IMR-90 (cell line): ENCODE measurements at regions not wholly inside any gene's neighbourhood (a gene's known extent, or its start where the extent isn't known, plus 50 kb on each side); places are given as distances from the start of the nearest gene placed in this dataset.

Experiments used
- ATAC-seq: fragments of 200-7000 bp; cut with Tn5 transposase; 2 replicates; pipeline ENCODE4 v1.9.1; 2020; ENCODE audit warnings: low read depth, mild to moderate bottlenecking, moderate library complexity
- BruUV-seq: library from RNA; stranded (reverse); fragments of 400-500 nt; replicated peaks from 2 replicates; lab custom pipeline; 2021; lab: Mats Ljungman, UMichigan
- CTCF ChIA-PET: fragments of 300-600 bp; formaldehyde crosslinking; extraction: SDS; loops from one replicate; lab custom pipeline; 2021; ENCODE audit warnings: antibody characterized with exemption; lab: Yijun Ruan, JAX
- POLR2A ChIA-PET: fragments of 300-600 bp; sonication (Branson Sonifier 250); formaldehyde crosslinking; loops from one replicate; lab custom pipeline; 2022; ENCODE audit warnings: antibody characterized with exemption; ENCODE audit not compliant: unreplicated experiment; lab: Charles Lee
- DNase-seq: peaks from one replicate; pipeline ENCODE4 v3.0.0; 2013
- H2AFZ ChIP-seq: replicated peaks from 2 replicates; pipeline ENCODE3; 2013; ENCODE audit warnings: low read length, mild to moderate bottlenecking; ENCODE audit not compliant: poor library complexity
- H2AK5ac ChIP-seq: 2 replicates; pipeline ENCODE4 v1.6.1; 2013; ENCODE audit warnings: low read depth, low read length, inconsistent platforms
- H2AK9ac ChIP-seq: replicated peaks from 2 replicates; pipeline ENCODE3; 2013; ENCODE audit warnings: mild to moderate bottlenecking, low read depth, low read length, moderate library complexity; ENCODE audit not compliant: poor library complexity
- H2BK120ac ChIP-seq: 2 replicates; pipeline ENCODE4 v1.6.1; 2013; ENCODE audit warnings: low read depth, low read length, inconsistent platforms
- H2BK15ac ChIP-seq: 3 replicates; pipeline ENCODE4 v1.6.1; 2013; ENCODE audit warnings: low read depth, low read length, inconsistent platforms
- H2BK20ac ChIP-seq: 2 replicates; pipeline ENCODE4 v1.6.1; 2013; ENCODE audit warnings: low read depth, mild to moderate bottlenecking, inconsistent platforms, low read length, moderate library complexity
- H2BK5ac ChIP-seq: 2 replicates; pipeline ENCODE4 v1.6.1; 2013; ENCODE audit warnings: mild to moderate bottlenecking, low read depth, low read length, inconsistent platforms; ENCODE audit not compliant: poor library complexity, severe bottlenecking
- H3K14ac ChIP-seq: replicated peaks from 2 replicates; pipeline ENCODE4 v1.6.1; 2013; ENCODE audit warnings: low read depth, low read length, inconsistent platforms
- H3K18ac ChIP-seq: 2 replicates; pipeline ENCODE4 v1.6.1; 2013; ENCODE audit warnings: low read depth, low read length, control low read depth
- H3K23ac ChIP-seq: 2 replicates; pipeline ENCODE4 v1.6.1; 2013; ENCODE audit warnings: low read depth, low read length, inconsistent platforms
- H3K27ac ChIP-seq: 2 replicates; pipeline ENCODE4 v1.5.1; 2013; ENCODE audit warnings: mild to moderate bottlenecking, control low read depth, low read length; ENCODE audit not compliant: insufficient read depth
- H3K27me3 ChIP-seq: 2 replicates; pipeline ENCODE4 v1.6.1; 2013; ENCODE audit warnings: low read length; ENCODE audit not compliant: control insufficient read depth, insufficient read depth
- H3K36me3 ChIP-seq: 2 replicates; pipeline ENCODE4 v1.6.1; 2013; ENCODE audit warnings: low read length, mixed read lengths; ENCODE audit not compliant: control insufficient read depth, insufficient read depth
- H3K4ac ChIP-seq: 2 replicates; pipeline ENCODE4 v1.6.1; 2013; ENCODE audit warnings: low read depth, low read length, inconsistent platforms
- H3K4me1 ChIP-seq: 2 replicates; pipeline ENCODE4 v1.6.1; 2013; ENCODE audit warnings: low read length, mixed read lengths; ENCODE audit not compliant: control insufficient read depth, insufficient read depth
- H3K4me2 ChIP-seq: 2 replicates; pipeline ENCODE4 v1.6.1; 2013; ENCODE audit warnings: low read depth, mild to moderate bottlenecking, control low read depth, low read length, moderate library complexity
- H3K4me3 ChIP-seq: 2 replicates; pipeline ENCODE4 v1.5.1; 2013; ENCODE audit warnings: low read depth, mild to moderate bottlenecking, control low read depth, low read length, moderate library complexity; ENCODE audit not compliant: insufficient read depth
- H3K56ac ChIP-seq: 2 replicates; pipeline ENCODE4 v1.6.1; 2013; ENCODE audit warnings: low read length, inconsistent platforms; ENCODE audit not compliant: insufficient read depth; ENCODE audit errors: extremely low read depth
- H3K79me1 ChIP-seq, 2 experiments: 2 replicates each; pipeline ENCODE4 v1.6.1; 2013; ENCODE audit warnings: low read length in 2 of 2, inconsistent platforms in 1 of 2, low read depth in 1 of 2
- H3K9ac ChIP-seq: 2 replicates; pipeline ENCODE4 v1.6.1; 2013; ENCODE audit warnings: low read depth, low read length, control low read depth
- H3K9me1 ChIP-seq: 2 replicates; pipeline ENCODE4 v1.6.1; 2013; ENCODE audit warnings: low read length, inconsistent platforms; ENCODE audit not compliant: insufficient read depth
- H3K9me3 ChIP-seq: 2 replicates; pipeline ENCODE4 v1.6.1; 2013; ENCODE audit warnings: low read length; ENCODE audit not compliant: control insufficient read depth, insufficient read depth
- H4K20me1 ChIP-seq: 2 replicates; pipeline ENCODE4 v1.6.1; 2013; ENCODE audit warnings: low read length, inconsistent platforms; ENCODE audit not compliant: insufficient read depth
- H4K5ac ChIP-seq: 2 replicates; pipeline ENCODE4 v1.6.1; 2013; ENCODE audit warnings: mild to moderate bottlenecking, low read depth, low read length, control low read depth
- H4K8ac ChIP-seq, 2 experiments: 2 replicates each; pipeline ENCODE4 v1.6.1; 2013; ENCODE audit warnings: low read depth in 2 of 2, low read length in 2 of 2, control low read depth in 1 of 2, inconsistent platforms in 1 of 2
- H4K91ac ChIP-seq: 2 replicates; pipeline ENCODE4 v1.6.1; 2013; ENCODE audit warnings: low read depth, low read length, inconsistent platforms; ENCODE audit not compliant: insufficient read depth
- RCOR1 ChIP-seq: IDR thresholded peaks from 2 replicates; pipeline ENCODE4 v1.6.1; 2012; ENCODE audit warnings: mild to moderate bottlenecking, low read length, improper control_type of control experiment; ENCODE audit not compliant: insufficient replicate concordance
- WGBS, 2 experiments: methylation state at CpG; one replicate each; pipeline versions ENCODE4 v1.1.5 to v1.1.7; 2013; ENCODE audit warnings: missing lambda C conversion rate in 2 of 2; ENCODE audit not compliant: insufficient read length in 1 of 2; ENCODE audit errors: extremely low coverage in 2 of 2; 5-methylcytosine and 5-hydroxymethylcytosine counted together
- dilution Hi-C: fragments of 300-500 bp; cut with HindIII; formaldehyde crosslinking; loops from one replicate; pipeline ENCODE4 v1.14.3; 2018; ENCODE audit warnings: low sequenced_read_pairs; ENCODE audit not compliant: unreplicated experiment
- in situ Hi-C: fragments of 300-500 bp; cut with MboI; formaldehyde crosslinking; loops from 3 replicates; pipeline ENCODE4 v1.14.3; 2019; ENCODE audit warnings: low sequenced_read_pairs, inconsistent platforms, mixed read lengths
- intact Hi-C: fragments of 100-400 bp; cut with micrococcal nuclease; formaldehyde crosslinking; loops from 2 replicates; pipeline ENCODE4 v1.10.0; 2022

DNA sequence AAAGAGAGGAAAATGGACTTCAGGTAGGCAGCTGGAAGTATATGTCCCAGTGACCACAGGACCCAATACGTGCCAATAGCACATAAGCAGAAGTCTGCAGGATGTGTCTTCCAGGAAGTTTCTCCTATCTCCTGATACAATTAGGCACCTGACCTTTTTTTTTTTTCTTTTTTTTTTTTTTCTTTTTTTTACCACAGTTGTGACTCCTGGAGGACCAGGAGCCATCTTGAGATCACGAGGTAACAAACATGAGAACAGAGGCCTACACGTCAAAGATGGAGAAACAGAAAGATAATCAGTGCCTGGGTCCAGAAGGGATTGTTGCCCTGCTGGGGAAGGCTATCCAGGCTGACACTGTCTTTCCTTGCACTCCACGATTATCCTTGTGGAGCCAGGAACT, 312.4 kb upstream of the NEBL start:
- H3K56ac ChIP-seq = no peak overlapping the region
- H3K4me1 ChIP-seq = no peaks in the 10 kb centered on the region
- no peaks in the 10 kb centered on the region for H3K36me3 ChIP-seq
- H4K20me1 ChIP-seq = no peaks in the 10 kb centered on the region
- no peak overlapping the region for H3K14ac ChIP-seq
- ATAC-seq = no peak
- no peaks in the 10 kb centered on the region for H3K27me3 ChIP-seq
- DNase-seq = no peak
- H4K91ac ChIP-seq = no peak overlapping the region
- H3K18ac ChIP-seq = no peak overlapping the region
- in situ Hi-C loops (no loop called here), dilution Hi-C loops (no loop called here), intact Hi-C loops (no loop called here)
- H2BK20ac ChIP-seq = no peak overlapping the region
- WGBS, 2 experiments = no CpG with 5 or more reads among the region's 4 CpGs
- no TSS peak for BruUV-seq
- no peak overlapping the region for H3K4me3 ChIP-seq
- no peak overlapping the region for H3K23ac ChIP-seq
- no peak overlapping the region for H2BK120ac ChIP-seq
- no peak overlapping the region for H3K9ac ChIP-seq
- H3K9me3 ChIP-seq = no peaks in the 10 kb centered on the region
- H3K9me1 ChIP-seq = no peaks in the 10 kb centered on the region
- no peak overlapping the region for H2AFZ ChIP-seq
- no peak overlapping the region for H2BK5ac ChIP-seq
- no peak overlapping the region for H3K4me2 ChIP-seq
- POLR2A ChIA-PET = no interaction called here
- H2BK15ac ChIP-seq = no peak overlapping the region
- no peak overlapping the region for H3K4ac ChIP-seq
- TF ChIP-seq RCOR1 = no peak
- no peak overlapping the region for H4K8ac ChIP-seq
- H3K79me1 ChIP-seq = no peaks in the 10 kb centered on the region
- no peak overlapping the region for H2AK9ac ChIP-seq
- CTCF ChIA-PET = no interaction called here
- no peak overlapping the region for H3K27ac ChIP-seq
- no peak overlapping the region for H2AK5ac ChIP-seq
- H4K5ac ChIP-seq = no peak overlapping the region
